HL-60 (cell line): ENCODE measurements at regions not wholly inside any gene's neighbourhood (a gene's known extent, or its start where the extent isn't known, plus 50 kb on each side); places are given as distances from the start of the nearest gene placed in this dataset.

Source experiments
- GABPA ChIP-seq: IDR thresholded peaks from 2 replicates; pipeline ENCODE4 v1.6.1; 2012; ENCODE audit warnings: low read depth
- POLR2AphosphoS5 ChIP-seq: IDR thresholded peaks from 2 replicates; pipeline ENCODE4 v1.6.1; 2012; ENCODE audit warnings: low read depth
- TF ChIP-seq, protein P1 (sequence below): IDR thresholded peaks from 2 replicates; pipeline ENCODE4 v1.6.1; 2012; ENCODE audit warnings: low read depth; ENCODE audit not compliant: insufficient replicate concordance
- TF ChIP-seq, protein P2 (sequence below): IDR thresholded peaks from one replicate; pipeline ENCODE4 v1.5.1; 2011; ENCODE audit warnings: low read length, control low read depth, inconsistent platforms; ENCODE audit not compliant: insufficient read depth

DNA sequence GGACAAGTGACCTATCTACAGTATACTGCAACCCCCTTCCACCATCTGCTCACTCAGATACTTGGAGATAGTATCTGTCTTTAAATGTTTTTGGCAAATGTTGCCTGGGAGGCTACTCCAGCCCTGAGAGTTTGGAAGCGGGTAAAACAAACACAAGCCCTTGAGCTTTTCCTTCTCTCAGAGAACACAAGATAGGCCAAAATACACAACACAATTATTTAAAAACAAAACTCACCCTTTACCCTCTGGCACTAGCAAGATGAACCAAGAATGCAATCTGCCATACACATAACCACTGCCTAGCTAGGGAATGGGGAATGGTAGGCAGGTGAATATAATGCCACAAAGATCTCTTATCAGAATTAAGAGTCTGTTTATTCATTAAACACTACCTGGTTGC is 324.7 kb upstream of the FAM47C start:
- TF ChIP-seq, protein P1, sequence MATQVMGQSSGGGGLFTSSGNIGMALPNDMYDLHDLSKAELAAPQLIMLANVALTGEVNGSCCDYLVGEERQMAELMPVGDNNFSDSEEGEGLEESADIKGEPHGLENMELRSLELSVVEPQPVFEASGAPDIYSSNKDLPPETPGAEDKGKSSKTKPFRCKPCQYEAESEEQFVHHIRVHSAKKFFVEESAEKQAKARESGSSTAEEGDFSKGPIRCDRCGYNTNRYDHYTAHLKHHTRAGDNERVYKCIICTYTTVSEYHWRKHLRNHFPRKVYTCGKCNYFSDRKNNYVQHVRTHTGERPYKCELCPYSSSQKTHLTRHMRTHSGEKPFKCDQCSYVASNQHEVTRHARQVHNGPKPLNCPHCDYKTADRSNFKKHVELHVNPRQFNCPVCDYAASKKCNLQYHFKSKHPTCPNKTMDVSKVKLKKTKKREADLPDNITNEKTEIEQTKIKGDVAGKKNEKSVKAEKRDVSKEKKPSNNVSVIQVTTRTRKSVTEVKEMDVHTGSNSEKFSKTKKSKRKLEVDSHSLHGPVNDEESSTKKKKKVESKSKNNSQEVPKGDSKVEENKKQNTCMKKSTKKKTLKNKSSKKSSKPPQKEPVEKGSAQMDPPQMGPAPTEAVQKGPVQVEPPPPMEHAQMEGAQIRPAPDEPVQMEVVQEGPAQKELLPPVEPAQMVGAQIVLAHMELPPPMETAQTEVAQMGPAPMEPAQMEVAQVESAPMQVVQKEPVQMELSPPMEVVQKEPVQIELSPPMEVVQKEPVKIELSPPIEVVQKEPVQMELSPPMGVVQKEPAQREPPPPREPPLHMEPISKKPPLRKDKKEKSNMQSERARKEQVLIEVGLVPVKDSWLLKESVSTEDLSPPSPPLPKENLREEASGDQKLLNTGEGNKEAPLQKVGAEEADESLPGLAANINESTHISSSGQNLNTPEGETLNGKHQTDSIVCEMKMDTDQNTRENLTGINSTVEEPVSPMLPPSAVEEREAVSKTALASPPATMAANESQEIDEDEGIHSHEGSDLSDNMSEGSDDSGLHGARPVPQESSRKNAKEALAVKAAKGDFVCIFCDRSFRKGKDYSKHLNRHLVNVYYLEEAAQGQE = no peak
- TF ChIP-seq, protein P2, sequence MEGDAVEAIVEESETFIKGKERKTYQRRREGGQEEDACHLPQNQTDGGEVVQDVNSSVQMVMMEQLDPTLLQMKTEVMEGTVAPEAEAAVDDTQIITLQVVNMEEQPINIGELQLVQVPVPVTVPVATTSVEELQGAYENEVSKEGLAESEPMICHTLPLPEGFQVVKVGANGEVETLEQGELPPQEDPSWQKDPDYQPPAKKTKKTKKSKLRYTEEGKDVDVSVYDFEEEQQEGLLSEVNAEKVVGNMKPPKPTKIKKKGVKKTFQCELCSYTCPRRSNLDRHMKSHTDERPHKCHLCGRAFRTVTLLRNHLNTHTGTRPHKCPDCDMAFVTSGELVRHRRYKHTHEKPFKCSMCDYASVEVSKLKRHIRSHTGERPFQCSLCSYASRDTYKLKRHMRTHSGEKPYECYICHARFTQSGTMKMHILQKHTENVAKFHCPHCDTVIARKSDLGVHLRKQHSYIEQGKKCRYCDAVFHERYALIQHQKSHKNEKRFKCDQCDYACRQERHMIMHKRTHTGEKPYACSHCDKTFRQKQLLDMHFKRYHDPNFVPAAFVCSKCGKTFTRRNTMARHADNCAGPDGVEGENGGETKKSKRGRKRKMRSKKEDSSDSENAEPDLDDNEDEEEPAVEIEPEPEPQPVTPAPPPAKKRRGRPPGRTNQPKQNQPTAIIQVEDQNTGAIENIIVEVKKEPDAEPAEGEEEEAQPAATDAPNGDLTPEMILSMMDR = no peak
- no peak for TF ChIP-seq POLR2AphosphoS5
- TF ChIP-seq GABPA = no peak
